ENCODE measurements at regions not wholly inside any gene's neighbourhood (a gene's known extent, or its start where the extent isn't known, plus 50 kb on each side); places are given as distances from the start of the nearest gene placed in this dataset.

DNA sequence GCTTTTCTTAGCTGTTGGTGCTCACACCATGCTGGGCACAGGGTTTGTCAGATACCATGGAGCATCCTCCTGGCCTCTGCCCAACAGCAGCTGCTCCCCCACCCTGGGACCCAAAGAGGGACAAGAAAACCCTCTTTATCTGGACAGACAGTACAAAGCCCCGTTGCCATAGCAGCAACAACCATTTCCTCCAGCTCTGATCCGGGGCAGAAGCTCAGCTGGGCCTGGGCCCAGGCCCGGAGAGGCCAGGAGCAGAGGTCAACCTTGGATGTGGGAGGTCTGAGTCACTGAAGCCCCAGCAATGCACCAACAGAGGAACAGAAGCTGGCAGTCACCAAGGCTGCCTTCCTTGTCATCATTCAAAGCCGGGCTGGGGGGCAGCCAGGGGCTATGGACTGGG lies 228.4 kb upstream of the POU3F1 start:
- Mint-ChIP-seq H3K27me3 (peaks cover 16% of the 10 kb centered on the region), H3K9me3 (peaks cover 18% of the 10 kb centered on the region), H3K4me3 (no peak overlapping the region), H3K27ac (no peak overlapping the region), H3K4me1 (no peaks in the 10 kb centered on the region), H3K36me3 (ENCODE audit: low read depth) (peaks cover 2% of the 10 kb centered on the region)
- CTCF ChIA-PET = no interaction called here
- DNase-seq = no peak
- POLR2A ChIA-PET = no interaction called here

GRCh38 chr1:38273196-38273804 lies 226.7 kb upstream of the POU3F1 start:
- peaks cover 4% of the 10 kb centered on the region for H3K9me3 Mint-ChIP-seq
- DNase-seq = no peak
- no peak overlapping the region for H3K27ac Mint-ChIP-seq
- ChIA-PET POLR2A (no interaction called here), CTCF (no interaction called here)
- H3K4me3 Mint-ChIP-seq = no peak overlapping the region
- H3K27me3 Mint-ChIP-seq = peaks cover 17% of the 10 kb centered on the region
- no peaks in the 10 kb centered on the region for H3K36me3 Mint-ChIP-seq (ENCODE audit: low read depth)
- no peaks in the 10 kb centered on the region for H3K4me1 Mint-ChIP-seq

DNA sequence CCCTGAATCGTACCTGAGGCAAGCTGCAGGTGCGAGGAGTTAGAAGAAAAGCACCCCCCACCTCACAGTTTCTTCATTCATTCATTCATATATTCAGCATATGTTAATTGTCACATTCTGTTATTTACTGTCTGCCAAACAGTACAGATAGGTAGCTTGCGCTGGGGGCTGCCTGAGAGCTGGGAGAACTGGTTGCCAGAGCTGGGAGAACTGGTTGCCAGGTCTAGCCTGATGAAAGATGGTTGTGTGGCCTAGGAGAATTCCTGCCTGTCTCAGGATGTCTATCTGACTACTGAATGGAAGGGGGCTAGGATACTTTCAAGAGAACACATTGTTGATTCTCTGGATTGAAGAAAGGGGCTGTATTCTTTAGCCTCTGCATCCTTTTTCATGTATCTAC lies 225.9 kb upstream of the POU3F1 start:
- Mint-ChIP-seq H3K36me3 (ENCODE audit: low read depth) (no peaks in the 10 kb centered on the region), H3K27ac (no peak overlapping the region), H3K4me1 (no peaks in the 10 kb centered on the region), H3K27me3 (peaks cover 19% of the 10 kb centered on the region), H3K4me3 (no peak overlapping the region), H3K9me3 (peaks cover 1% of the 10 kb centered on the region)
- ChIA-PET POLR2A (no interaction called here), CTCF (no interaction called here)
- DNase-seq = no peak

DNA sequence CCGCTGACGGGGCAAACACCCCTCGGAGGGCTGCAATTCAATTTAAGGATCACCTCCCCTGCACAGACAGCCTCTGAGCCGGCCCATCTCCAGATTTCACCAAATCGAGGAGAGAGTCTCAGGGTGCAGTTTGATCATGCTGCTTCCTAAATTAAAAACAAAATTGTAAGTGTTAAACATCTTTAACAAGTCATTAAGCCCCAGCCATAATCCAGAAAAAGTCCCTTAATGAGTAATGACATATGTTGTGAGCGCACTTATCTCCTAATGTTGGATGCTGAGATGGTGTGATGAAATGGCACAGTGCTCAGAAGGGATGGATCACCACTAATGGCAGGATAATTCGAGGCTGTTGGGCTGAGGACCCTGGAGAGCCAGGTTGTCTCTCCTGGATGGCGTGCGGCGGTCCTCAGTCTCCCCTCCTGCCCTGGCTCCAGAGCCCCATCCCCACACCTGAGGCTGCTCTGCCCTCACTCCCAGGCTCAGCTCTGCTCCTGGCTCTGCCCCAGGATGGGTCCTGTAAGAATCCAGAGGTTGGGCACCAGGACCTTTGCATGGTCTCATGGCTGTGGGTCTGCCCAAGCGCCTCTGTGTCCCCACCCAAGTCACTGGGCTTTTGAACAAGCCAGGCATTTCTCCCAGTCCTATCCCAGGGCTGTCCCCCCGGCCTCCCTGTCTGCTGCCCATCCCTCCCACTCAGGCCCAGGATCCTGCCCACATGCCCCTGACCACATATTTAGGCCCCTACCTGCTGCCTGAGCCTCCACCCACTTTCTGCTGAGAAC lies 224.4 kb upstream of the POU3F1 start:
- Mint-ChIP-seq H3K4me1 (no peaks in the 10 kb centered on the region), H3K4me3 (no peak overlapping the region), H3K27ac (no peak overlapping the region), H3K36me3 (ENCODE audit: low read depth) (no peaks in the 10 kb centered on the region), H3K9me3 (no peaks in the 10 kb centered on the region), H3K27me3 (peaks cover 19% of the 10 kb centered on the region)
- POLR2A ChIA-PET = no interaction called here
- DNase-seq = no peak
- CTCF ChIA-PET = no interaction called here

DNA sequence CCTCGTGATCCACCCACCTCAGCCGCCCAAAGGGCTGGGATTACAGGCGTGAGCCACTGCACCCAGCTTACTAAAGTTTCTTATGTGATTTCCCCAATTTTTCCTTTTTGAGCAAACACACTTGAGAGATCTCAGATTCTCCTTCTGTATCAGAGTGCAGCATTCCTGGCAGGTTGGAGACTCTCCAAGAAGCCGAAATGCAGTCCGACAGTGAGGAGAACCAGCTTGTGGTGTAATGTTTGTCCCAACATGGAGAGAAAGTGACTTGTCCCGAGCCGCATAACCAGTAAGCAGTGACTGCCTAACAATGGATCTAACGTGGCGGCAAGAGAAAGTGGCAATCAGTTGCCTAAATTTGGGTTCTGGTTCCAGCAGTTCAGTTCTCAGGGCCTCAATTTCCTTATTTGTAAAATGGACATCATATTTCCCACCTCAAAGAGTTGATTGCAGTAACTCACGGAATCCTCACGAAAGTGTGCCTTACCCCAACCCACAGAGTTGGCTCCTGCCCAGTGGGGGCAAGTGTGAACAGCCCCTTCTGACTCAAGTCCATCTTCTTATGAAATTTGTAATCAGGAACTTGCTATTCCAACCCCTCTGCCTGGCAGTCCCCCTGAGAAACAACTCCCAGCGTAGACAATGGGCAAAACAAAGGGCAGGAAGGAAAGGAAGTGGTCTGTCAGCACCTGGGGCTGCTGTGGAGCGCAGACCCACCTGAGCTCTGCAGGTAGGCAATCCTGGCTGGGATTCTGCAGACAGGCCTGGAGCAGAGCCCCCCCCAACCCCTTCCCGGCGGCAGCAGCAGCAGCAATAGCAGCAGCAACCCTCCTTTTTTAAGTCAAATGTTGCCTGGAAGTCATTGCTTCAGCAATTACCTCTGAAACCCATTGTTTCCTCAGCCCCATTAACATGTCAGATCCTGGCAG lies 223.6 kb upstream of the POU3F1 start:
- no peaks in the 10 kb centered on the region for H3K36me3 Mint-ChIP-seq (ENCODE audit: low read depth)
- H3K27me3 Mint-ChIP-seq = peaks cover 19% of the 10 kb centered on the region
- no peak overlapping the region for H3K4me3 Mint-ChIP-seq
- ChIA-PET CTCF (no interaction called here), POLR2A (no interaction called here)
- H3K9me3 Mint-ChIP-seq = no peaks in the 10 kb centered on the region
- no peaks in the 10 kb centered on the region for H3K4me1 Mint-ChIP-seq
- no peak for DNase-seq
- no peak overlapping the region for H3K27ac Mint-ChIP-seq

- Mint-ChIP-seq H3K4me3 (no peak overlapping the region), H3K36me3 (ENCODE audit: low read depth) (no peaks in the 10 kb centered on the region), H3K27me3 (peaks cover 15% of the 10 kb centered on the region), H3K27ac (no peak overlapping the region), H3K9me3 (no peaks in the 10 kb centered on the region), H3K4me1 (no peaks in the 10 kb centered on the region)
- ChIA-PET CTCF (no interaction called here), POLR2A (no interaction called here)
- no peak for DNase-seq
These were observed 221.6 kb upstream of the POU3F1 start for GRCh38 chr1:38268226-38268625.

- no peak overlapping the region for H3K27ac Mint-ChIP-seq
These were observed 220.7 kb upstream of the POU3F1 start for GRCh38 chr1:38267037-38268036.

DNA sequence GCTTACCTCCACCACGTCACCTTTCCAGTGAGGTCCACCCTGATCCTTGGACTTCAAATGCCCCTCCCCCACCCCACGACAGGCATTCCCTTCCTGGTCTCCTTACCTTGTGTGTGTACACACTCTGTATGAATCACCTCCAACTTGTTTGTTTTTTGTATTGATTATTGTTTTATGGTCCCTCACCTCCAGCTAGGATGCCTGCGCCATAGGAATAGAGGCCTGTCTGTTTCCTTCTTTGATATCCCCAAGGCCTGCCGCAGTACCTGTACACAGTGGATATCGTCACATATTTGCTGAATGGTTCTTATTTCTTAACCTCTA lies 219.6 kb upstream of the POU3F1 start:
- Mint-ChIP-seq H3K27ac (no peak overlapping the region), H3K27me3 (peaks cover 11% of the 10 kb centered on the region), H3K4me1 (no peaks in the 10 kb centered on the region), H3K4me3 (no peak overlapping the region), H3K36me3 (ENCODE audit: low read depth) (no peaks in the 10 kb centered on the region), H3K9me3 (no peaks in the 10 kb centered on the region)
- DNase-seq = no peak
- ChIA-PET POLR2A (no interaction called here), CTCF (no interaction called here)

More at GRCh38 chr1:38267037-38268036, 220.7 kb upstream of the POU3F1 start:
- DNase-seq = no peak
- ChIA-PET POLR2A (no interaction called here), CTCF (no interaction called here)
- H3K9me3 Mint-ChIP-seq = no peaks in the 10 kb centered on the region
- no peak overlapping the region for H3K4me3 Mint-ChIP-seq
- no peaks in the 10 kb centered on the region for H3K36me3 Mint-ChIP-seq (ENCODE audit: low read depth)
- no peaks in the 10 kb centered on the region for H3K4me1 Mint-ChIP-seq
- H3K27me3 Mint-ChIP-seq = peaks cover 15% of the 10 kb centered on the region

DNA sequence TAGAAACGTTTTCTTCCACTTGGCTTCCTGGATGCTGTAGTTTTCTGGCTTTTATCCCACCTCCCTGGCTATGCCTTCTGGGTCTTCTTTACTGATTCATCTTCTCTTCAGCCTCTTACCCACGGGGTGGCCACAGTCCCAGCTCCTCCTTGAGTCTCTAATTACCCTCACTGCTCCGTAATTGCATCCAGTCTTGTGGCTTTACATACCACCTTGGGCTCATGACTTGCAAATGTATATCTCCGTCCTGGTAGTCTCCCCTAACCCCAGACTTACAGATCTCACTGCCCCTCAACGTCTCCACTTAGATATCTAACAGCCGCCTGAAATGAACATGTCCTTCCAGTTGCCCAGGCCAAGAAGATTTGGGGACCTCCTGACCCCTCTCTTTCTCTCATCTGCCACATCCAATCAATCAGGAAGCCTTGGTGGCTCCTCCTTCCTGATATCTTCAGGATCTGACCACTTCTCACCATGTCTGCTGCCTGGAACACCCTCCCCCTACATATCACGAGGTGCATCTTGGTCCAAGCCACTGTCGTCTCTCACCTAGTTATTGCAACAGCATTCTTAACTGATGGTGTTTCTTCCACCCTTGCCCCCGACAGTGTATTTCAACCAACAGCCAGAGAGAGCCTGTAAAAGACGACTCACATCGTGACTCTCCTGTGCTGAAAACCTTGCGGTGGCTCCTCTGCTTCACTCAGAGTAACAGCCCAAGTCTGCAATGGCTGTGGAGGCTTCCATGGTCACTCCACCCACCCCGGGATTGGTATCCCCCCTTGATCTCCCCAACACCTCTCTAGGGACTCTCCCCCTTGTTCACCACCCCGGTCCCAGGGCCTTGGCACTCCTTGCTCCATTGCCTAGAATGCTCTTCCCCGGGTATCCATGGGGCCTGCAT lies 219.0 kb upstream of the POU3F1 start:
- Mint-ChIP-seq H3K27me3 (peaks cover 10% of the 10 kb centered on the region), H3K36me3 (ENCODE audit: low read depth) (no peaks in the 10 kb centered on the region), H3K9me3 (no peaks in the 10 kb centered on the region), H3K27ac (no peak overlapping the region), H3K4me1 (no peaks in the 10 kb centered on the region), H3K4me3 (no peak overlapping the region)
- POLR2A ChIA-PET = no interaction called here
- no peak for DNase-seq
- CTCF ChIA-PET = no interaction called here

DNA sequence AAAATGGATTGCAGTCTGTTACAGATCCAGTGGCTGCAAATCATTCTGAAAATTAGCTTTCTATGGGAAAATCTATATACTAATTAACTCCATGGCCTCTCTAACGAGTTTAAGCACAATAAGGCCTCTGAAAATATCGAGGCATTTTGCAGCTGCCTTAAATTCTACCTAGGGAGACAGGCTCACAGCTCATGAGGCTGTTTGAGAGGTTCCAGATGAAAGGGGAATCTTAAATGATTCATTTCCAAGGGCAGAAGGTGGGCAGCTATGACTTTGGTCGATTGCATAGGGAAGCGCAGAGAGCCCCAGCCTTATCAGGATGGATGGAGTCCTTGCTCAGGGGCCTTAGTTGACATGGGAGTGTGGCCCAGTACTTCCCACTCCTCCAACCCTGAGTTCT lies 216.8 kb upstream of the POU3F1 start:
- Mint-ChIP-seq H3K27ac (no peak overlapping the region), H3K4me1 (no peaks in the 10 kb centered on the region), H3K36me3 (ENCODE audit: low read depth) (no peaks in the 10 kb centered on the region), H3K4me3 (no peak overlapping the region), H3K9me3 (no peaks in the 10 kb centered on the region), H3K27me3 (peaks cover 9% of the 10 kb centered on the region)
- POLR2A ChIA-PET = no interaction called here
- DNase-seq = no peak
- CTCF ChIA-PET = no interaction called here

GRCh38 chr1:38261574-38261973 lies 215.0 kb upstream of the POU3F1 start:
- H3K4me3 Mint-ChIP-seq = no peak overlapping the region
- no peaks in the 10 kb centered on the region for H3K9me3 Mint-ChIP-seq
- H3K4me1 Mint-ChIP-seq = no peaks in the 10 kb centered on the region
- H3K27me3 Mint-ChIP-seq = peaks cover 10% of the 10 kb centered on the region
- no peak overlapping the region for H3K27ac Mint-ChIP-seq
- DNase-seq = no peak
- POLR2A ChIA-PET = no interaction called here
- CTCF ChIA-PET = no interaction called here
- H3K36me3 Mint-ChIP-seq (ENCODE audit: low read depth) = no peaks in the 10 kb centered on the region

GRCh38 chr1:38258085-38258627 lies 211.6 kb upstream of the POU3F1 start:
- H3K9me3 Mint-ChIP-seq = no peaks in the 10 kb centered on the region
- H3K27me3 Mint-ChIP-seq = peaks cover 12% of the 10 kb centered on the region
- POLR2A ChIA-PET = no interaction called here
- H3K27ac Mint-ChIP-seq = no peak overlapping the region
- CTCF ChIA-PET = no interaction called here
- peaks cover 3% of the 10 kb centered on the region for H3K4me1 Mint-ChIP-seq
- H3K4me3 Mint-ChIP-seq = no peak overlapping the region
- no peaks in the 10 kb centered on the region for H3K36me3 Mint-ChIP-seq (ENCODE audit: low read depth)
- no peak for DNase-seq

Measured in activated CD4-positive, alpha-beta T cell treated with anti-CD3 and anti-CD28 coated beads, Interleukin-2, amount 10 ng/mL, durations not matched to agents 7 days and 5 days (primary cell).